Ammon's horn (tissue), 1 donor: ENCODE measurements at regions not wholly inside any gene's neighbourhood (a gene's known extent, or its start where the extent isn't known, plus 50 kb on each side); places are given as distances from the start of the nearest gene placed in this dataset.

Source experiments
- DNase-seq: peaks from one replicate; pipeline ENCODE4 v3.0.0-alpha.2; 2016; ENCODE audit warnings: low spot score

DNA sequence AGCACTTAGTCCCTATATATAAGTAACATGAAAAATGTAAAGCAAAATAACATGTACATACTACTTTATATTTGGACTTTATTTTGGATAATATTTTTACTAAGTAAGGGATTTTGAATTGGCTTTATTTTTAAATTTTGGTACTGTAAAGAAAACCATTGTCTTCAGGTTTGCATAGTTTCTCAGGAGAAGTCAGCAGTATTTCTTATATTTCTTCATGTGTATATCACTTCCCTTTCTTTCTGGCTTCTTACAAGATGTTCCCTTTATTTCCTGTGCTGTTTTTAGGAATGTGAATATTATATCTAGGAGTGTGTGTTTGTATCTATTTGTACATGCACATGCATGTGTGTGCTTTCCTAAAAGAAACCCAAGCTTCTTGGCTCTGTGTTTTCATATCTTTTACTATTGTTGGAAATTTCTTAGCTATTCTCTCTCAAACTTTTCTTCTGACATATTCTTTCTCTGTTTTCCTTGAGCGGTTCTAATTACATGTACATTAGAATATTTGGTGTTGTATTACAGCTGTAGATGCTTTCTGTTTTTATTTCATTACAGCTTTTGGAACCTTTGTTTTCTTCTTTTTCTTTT, 1549.7 kb upstream of the ACVR2A start:
- no peak for DNase-seq

- no peak for DNase-seq
Measured at GRCh38 chr2:146287281-146287680, 1557.5 kb upstream of the ACVR2A start.

DNA sequence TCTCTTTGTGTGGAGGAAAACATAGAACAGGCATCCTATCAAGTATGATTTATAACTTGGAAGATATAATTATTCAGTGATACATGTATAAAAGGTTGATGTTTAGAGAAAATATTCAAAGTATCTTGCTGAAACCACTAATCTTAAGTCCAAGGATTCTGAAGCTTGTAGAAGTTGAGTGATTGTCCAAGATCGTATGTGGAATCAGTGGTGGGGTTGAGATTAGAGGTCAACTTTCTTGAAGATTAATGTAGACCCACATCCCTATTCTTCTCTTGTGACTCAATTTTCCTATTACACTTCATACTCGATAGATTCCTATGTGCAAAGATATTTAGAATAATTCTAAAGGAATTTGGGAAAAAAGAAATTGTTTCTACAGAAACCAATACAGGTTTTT, 1565.9 kb upstream of the ACVR2A start:
- no peak for DNase-seq

- DNase-seq: no peak
Measured at GRCh38 chr2:146271131-146271831, 1573.5 kb upstream of the ACVR2A start.

DNA sequence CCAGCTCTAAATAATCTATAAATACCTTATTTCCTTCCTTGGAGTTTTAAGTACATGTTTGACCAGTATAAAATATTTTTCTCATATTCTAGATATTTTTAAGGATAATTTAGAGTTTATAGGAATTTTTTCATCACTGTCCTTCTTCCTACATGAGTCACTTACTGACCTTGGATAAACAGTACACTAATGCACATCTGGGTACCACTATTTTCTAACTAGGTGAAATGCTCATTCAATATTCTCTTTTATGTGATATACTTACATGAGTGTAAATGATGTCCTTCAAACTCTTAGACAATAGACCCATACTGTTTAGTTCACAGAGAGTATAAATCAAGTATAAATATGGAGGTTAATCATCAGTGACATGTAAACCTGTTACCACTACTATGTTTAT, 1574.2 kb upstream of the ACVR2A start:
- DNase-seq: no peak

GRCh38 chr2:146267093-146267492, 1577.7 kb upstream of the ACVR2A start:
- no peak for DNase-seq

- DNase-seq: no peak
Measured at GRCh38 chr2:146265656-146266055, 1579.2 kb upstream of the ACVR2A start.

- no peak for DNase-seq
Measured at GRCh38 chr2:146262606-146263005, 1582.2 kb upstream of the ACVR2A start.

GRCh38 chr2:146260551-146260950, 1584.3 kb upstream of the ACVR2A start:
- DNase-seq: no peak

DNA sequence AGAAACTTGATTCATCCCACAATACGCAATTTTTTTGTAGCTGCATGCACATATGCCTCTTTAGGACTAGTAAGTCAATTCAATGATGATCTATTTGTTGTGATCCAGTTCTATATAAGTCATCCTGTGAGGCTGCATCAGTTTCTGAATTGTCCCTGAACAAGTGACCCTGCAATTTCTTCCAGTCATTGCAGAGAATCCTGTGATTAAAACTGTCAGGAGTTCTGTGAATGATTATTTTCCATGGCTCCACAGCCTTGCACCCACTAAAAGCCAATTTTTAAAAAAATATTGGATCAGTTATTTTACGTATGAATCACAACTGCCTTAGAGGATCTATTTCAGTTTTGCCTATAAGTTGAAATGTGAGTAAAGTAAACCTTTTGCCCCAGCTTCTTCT, 1585.0 kb upstream of the ACVR2A start:
- DNase-seq: no peak

DNA sequence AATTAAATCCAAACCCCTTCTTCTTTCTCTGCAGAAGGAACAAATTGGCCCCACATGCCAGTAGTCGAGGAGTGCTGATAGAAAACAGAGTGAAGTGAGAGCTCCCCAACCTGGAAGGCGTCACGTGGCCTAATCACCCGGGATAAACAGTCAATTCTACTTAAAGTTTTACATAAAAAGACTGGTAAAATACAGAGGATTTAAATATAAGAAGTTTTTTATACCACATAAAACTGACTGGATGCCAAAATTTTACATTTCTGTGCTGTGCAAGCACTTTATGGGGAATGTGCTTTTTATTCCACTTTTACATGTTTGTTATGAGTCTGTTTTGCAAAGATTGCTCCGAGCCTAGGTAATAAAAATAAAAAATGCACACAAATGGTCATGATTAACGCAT, 1586.8 kb upstream of the ACVR2A start:
- DNase-seq: no peak

DNA sequence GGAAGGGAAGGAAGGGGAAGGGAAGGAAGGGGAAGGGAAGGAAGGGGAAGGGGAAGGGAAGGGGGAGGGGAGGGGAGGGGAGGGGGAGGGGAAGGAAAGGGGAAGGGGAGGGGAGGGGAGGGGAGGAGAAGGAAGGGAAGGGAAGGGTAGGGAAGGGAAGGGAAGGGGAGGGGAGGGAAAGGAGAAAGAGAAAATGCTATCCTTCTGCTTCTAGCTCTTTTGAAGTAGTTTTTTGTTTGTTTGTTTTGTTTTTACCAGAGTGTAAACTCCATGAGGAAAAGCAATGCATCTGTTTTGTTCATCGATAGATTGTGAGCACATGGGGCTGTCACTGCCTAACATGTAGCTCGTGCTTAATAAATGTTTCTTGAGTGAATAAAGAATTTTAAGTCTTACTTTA, 1592.7 kb upstream of the ACVR2A start:
- no peak for DNase-seq

GRCh38 chr2:146251328-146251727, 1593.5 kb upstream of the ACVR2A start:
- DNase-seq: no peak

- DNase-seq: no peak
Measured at GRCh38 chr2:146246736-146247523, 1597.9 kb upstream of the ACVR2A start.

DNA sequence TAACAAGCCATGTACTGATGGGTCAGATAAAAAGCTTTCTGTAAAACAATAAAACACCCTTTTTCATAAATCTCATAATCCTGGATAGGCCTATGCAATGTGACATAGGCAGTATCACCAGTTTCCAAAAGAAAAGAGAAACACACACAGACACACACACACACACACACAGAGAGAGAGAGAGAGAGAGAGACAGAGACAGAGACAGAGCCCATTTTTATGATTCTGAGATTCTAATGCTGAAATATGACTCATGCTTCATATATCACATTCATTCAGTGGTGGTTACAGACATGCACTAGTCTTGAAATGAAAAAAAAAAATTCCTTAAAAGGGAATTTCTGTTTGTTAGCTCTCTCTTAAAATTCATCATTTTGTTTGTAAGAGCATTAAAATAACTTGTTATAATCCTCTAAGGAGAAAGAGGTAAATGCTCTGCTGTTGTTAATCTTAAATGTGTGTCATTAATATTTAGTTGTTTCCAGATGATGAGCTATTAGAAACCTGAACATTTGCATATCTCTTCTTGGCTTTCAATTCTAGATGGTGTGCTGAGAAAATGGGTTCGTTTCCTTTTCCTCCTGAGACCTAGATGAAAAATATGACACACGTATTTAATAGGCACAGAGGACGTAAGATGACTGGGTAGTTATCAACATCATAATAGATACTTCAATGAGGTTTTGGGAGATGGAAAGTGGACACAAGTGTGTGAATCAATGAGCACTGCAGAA, 1598.7 kb upstream of the ACVR2A start:
- DNase-seq: no peak

DNA sequence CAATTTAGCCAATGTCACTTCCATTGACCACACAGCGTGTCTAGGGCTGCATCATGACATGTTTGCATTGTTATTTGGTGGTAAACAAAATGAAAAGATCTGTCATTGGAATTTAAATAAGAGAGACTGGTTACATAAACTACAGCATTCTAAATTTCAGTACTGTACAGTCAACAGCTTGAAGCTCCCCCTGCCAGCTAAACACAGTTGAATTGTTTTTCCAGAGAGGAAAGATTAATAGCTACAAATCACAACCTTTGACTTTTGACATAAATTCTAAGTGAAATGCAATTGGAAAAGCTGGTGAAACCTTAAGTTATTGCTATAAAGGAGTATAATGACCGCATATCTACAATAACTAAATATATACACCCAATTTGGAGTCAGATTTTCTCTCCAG, 1600.0 kb upstream of the ACVR2A start:
- no peak for DNase-seq

DNA sequence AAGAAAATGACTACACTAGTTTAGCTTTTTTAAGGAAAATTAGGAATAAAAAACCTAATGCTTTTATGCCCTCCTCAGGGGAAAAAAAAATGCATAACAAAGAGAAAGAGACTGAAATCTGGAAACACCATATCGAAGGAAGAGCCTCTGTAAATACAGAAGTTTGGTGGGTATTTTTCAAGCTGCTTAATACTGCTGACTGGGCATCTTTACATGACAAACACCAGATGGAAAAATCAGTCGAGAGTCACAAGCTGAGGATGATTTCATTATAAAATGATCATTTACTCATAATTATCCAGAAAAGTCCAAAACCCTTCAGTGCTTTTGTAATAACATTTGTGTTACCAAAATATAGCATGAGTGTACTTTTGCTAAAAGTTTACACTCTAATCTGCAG, 1600.7 kb upstream of the ACVR2A start:
- DNase-seq: no peak

GRCh38 chr2:146241023-146241422, 1603.8 kb upstream of the ACVR2A start:
- DNase-seq: no peak

- DNase-seq: no peak
Measured at GRCh38 chr2:146240391-146240790, 1604.4 kb upstream of the ACVR2A start.

GRCh38 chr2:146239392-146240135, 1605.3 kb upstream of the ACVR2A start:
- DNase-seq: no peak

DNA sequence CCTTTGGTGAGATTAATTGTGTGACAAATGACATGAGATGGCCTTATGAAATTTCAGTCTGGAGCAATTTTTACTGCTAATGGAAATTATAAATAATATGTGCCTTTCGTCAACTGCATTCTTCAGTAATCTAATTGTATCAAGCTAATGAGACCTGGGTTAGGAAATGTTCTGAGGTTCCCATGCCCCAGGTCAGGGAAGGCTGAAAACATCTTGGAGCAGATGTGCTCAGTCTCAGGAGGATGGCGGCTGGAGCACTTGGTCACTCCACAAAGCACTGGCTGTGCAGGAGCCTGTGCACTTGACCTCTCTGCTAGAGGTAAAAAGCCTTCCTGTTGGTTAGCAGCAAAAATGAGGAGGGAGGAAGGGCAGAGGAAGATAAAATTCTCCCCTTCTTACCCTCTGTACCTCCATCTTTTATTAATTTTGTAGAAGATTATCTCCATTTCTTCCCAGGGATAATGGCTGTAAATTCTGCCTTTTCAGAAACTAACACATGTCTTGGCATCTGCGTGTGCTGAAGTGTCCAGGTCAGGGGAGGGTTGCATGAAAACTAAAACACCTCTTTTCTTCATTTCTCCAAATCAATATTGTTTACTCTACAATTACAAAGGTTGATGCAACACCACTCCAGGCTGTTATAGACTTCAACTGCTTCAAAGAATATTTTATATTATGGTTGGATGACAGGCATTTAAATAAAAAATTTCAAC, 1606.4 kb upstream of the ACVR2A start:
- no peak for DNase-seq
